HepG2 (cell line): ENCODE measurements at regions not wholly inside any gene's neighbourhood (a gene's known extent, or its start where the extent isn't known, plus 50 kb on each side); places are given as distances from the start of the nearest gene placed in this dataset.

Experiments used
- ATAC-seq: fragments of 200-7000 bp; cut with Tn5 transposase; 3 replicates; pipeline ENCODE4 v1.9.1; 2020; ENCODE audit warnings: mild to moderate bottlenecking, moderate library complexity
- BruUV-seq: library from RNA; stranded (reverse); fragments of 400-500 nt; replicated peaks from 2 replicates; lab custom pipeline; 2021; lab: Mats Ljungman, UMichigan
- CTCF ChIA-PET: fragments of 300-600 bp; formaldehyde crosslinking; extraction: SDS; loops from one replicate; lab custom pipeline; 2021; ENCODE audit warnings: low total read pairs, inconsistent platforms, low intra/inter-chr PET ratio; lab: Yijun Ruan, JAX
- POLR2A ChIA-PET: fragments of 350-600 bp; sonication (Branson Sonifier 250); formaldehyde crosslinking; loops from one replicate; lab custom pipeline; 2020; ENCODE audit warnings: antibody characterized with exemption, inconsistent platforms; lab: Yijun Ruan, JAX
- DNase-seq: peaks from one replicate; pipeline ENCODE4 v3.0.0-alpha.2; 2015; ENCODE audit warnings: low spot score
- FAIRE-seq: peaks from 3 replicates; lab custom pipeline; 2011; peaks lifted over from hg19 to GRCh38; lab: Jason Lieb, UNC
- H2AFZ ChIP-seq: one replicate; pipeline ENCODE4 v1.6.1; 2011; ENCODE audit warnings: low read length, inconsistent platforms
- H3K27ac ChIP-seq: fragments of 300-600 bp; 3 replicates; pipeline ENCODE4 v1.8.0; 2011; ENCODE audit warnings: mixed run types, mild to moderate bottlenecking, mixed read lengths, low read length, inconsistent platforms; ENCODE audit not compliant: insufficient read depth; ENCODE audit errors: extremely low read length
- H3K27me3 ChIP-seq, 2 experiments: fragments of 200-600 bp in 1 of 2; 2 replicates in 1 of 2; 3 replicates in 1 of 2; pipeline versions ENCODE4 v1.6.0 to v1.8.0; 2011; ENCODE audit warnings: low read length in 2 of 2, mild to moderate bottlenecking in 2 of 2, moderate library complexity in 2 of 2, inconsistent platforms in 1 of 2; ENCODE audit not compliant: insufficient read depth in 2 of 2, control insufficient read depth in 1 of 2
- H3K36me3 ChIP-seq, 2 experiments: fragments of 200-600 bp in 1 of 2; replicated peaks in 1 of 2; 2 replicates in 1 of 2; 3 replicates in 1 of 2; pipeline versions ENCODE4 v1.5.1 to v1.8.0; 2011; ENCODE audit warnings: low read length in 2 of 2, inconsistent platforms in 1 of 2; ENCODE audit not compliant: insufficient read depth in 2 of 2, control insufficient read depth in 1 of 2
- H3K4me1 ChIP-seq: 2 replicates; pipeline ENCODE4 v1.5.1; 2012; ENCODE audit warnings: low read length, inconsistent platforms; ENCODE audit not compliant: insufficient read depth
- H3K4me2 ChIP-seq: 2 replicates; pipeline ENCODE4 v1.6.0; 2011; ENCODE audit warnings: low read depth, low read length, inconsistent platforms
- H3K4me3 ChIP-seq, 3 experiments: fragments of 200-600 bp in 1 of 3; sonication (generic), shearing (Covaris generic) in 1 of 3; replicated peaks in 1 of 3; 2 replicates each; pipeline ENCODE4 v1.5.1; 2011 to 2016; ENCODE audit warnings: low read length in 3 of 3, inconsistent platforms in 2 of 3, low read depth in 2 of 3, mild to moderate bottlenecking in 2 of 3, control low read depth in 1 of 3, mixed read lengths in 1 of 3; ENCODE audit not compliant: insufficient read depth in 1 of 3
- H3K79me2 ChIP-seq: one replicate; pipeline ENCODE4 v1.6.1; 2011; ENCODE audit warnings: low read length, inconsistent platforms; ENCODE audit not compliant: insufficient read depth
- H3K9ac ChIP-seq: 2 replicates; pipeline ENCODE4 v1.6.0; 2011; ENCODE audit warnings: mild to moderate bottlenecking, low read depth, low read length, inconsistent platforms; ENCODE audit not compliant: insufficient read depth
- H3K9me3 ChIP-seq: 2 replicates; pipeline ENCODE4 v1.5.1; 2012; ENCODE audit warnings: mild to moderate bottlenecking, low read length
- H4K20me1 ChIP-seq: 2 replicates; pipeline ENCODE4 v1.6.0; 2011; ENCODE audit warnings: inconsistent platforms, mild to moderate bottlenecking, low read length, moderate library complexity; ENCODE audit not compliant: insufficient read depth
- DZIP1 ChIP-seq: sonication (generic); formaldehyde crosslinking; IDR thresholded peaks from 2 replicates; pipeline ENCODE4 v1.5.0; 2020; ENCODE audit warnings: mild to moderate bottlenecking, missing genetic modification reagents
- FOXO4 ChIP-seq: sonication (generic); formaldehyde crosslinking; conservative IDR thresholded peaks from 2 replicates; pipeline ENCODE4 v1.8.1; 2023; ENCODE audit warnings: missing genetic modification reagents
- KLF15 ChIP-seq: sonication (generic); formaldehyde crosslinking; IDR thresholded peaks from 2 replicates; pipeline ENCODE4 v1.8.1; 2023; ENCODE audit warnings: borderline replicate concordance, mild to moderate bottlenecking, inconsistent platforms, missing genetic modification reagents, mixed read lengths
- KMT2A ChIP-seq: sonication (generic); formaldehyde crosslinking; IDR thresholded peaks from 2 replicates; pipeline ENCODE4 v1.4.0; 2020; ENCODE audit warnings: missing genetic modification reagents
- PBX3 ChIP-seq: sonication (generic); formaldehyde crosslinking; IDR thresholded peaks from 2 replicates; pipeline ENCODE4 v1.8.1; 2023; ENCODE audit warnings: missing genetic modification reagents, inconsistent platforms, borderline replicate concordance
- PRDM4 ChIP-seq: sonication (generic); formaldehyde crosslinking; IDR thresholded peaks from 2 replicates; pipeline ENCODE4 v1.9.0; 2021; ENCODE audit warnings: missing genetic modification reagents, borderline replicate concordance
- SOX5 ChIP-seq: IDR thresholded peaks from 2 replicates; pipeline ENCODE4 v1.6.1; 2016; ENCODE audit warnings: borderline replicate concordance
- SRSF1 ChIP-seq: fragments of 200-400 bp; formaldehyde crosslinking; optimal IDR thresholded peaks from 2 replicates; pipeline ENCODE3; 2017; ENCODE audit warnings: mild to moderate bottlenecking, low read depth, low read length, moderate library complexity
- ZBTB43 ChIP-seq: sonication (generic); formaldehyde crosslinking; conservative IDR thresholded peaks from 2 replicates; pipeline ENCODE4 v1.4.0; 2020; ENCODE audit warnings: missing genetic modification reagents
- ZFYVE20 ChIP-seq: sonication (generic); formaldehyde crosslinking; IDR thresholded peaks from 2 replicates; pipeline ENCODE4 v1.8.0; 2023; ENCODE audit warnings: low read depth, mild to moderate bottlenecking, moderate library complexity, missing genetic modification reagents, borderline replicate concordance
- ZNF713 ChIP-seq: sonication (generic); formaldehyde crosslinking; IDR thresholded peaks from 2 replicates; pipeline ENCODE4 v1.4.0; 2020; ENCODE audit warnings: mild to moderate bottlenecking, missing genetic modification reagents
- ZNF740 ChIP-seq: sonication (generic); formaldehyde crosslinking; IDR thresholded peaks from 2 replicates; pipeline ENCODE4 v1.4.0; 2020; ENCODE audit warnings: missing genetic modification reagents
- ZNF749 ChIP-seq: sonication (generic); formaldehyde crosslinking; IDR thresholded peaks from 2 replicates; pipeline ENCODE4 v1.8.0; 2022; ENCODE audit warnings: mild to moderate bottlenecking, missing genetic modification reagents, moderate library complexity, borderline replicate concordance
- ZNF780A ChIP-seq: sonication (generic); formaldehyde crosslinking; IDR thresholded peaks from 2 replicates; pipeline ENCODE4 v1.8.0; 2022; ENCODE audit warnings: mild to moderate bottlenecking, missing genetic modification reagents, moderate library complexity
- WGBS: methylation state at CpG from one replicate; pipeline ENCODE4 v1.1.6; 2017; ENCODE audit warnings: low lambda C conversion rate; 5-methylcytosine and 5-hydroxymethylcytosine counted together
- in situ Hi-C: cut with HindIII; loops from 2 replicates; pipeline ENCODE4 v1.10.0; 2017; ENCODE audit warnings: low pct_unique_long_range_greater_than_20kb; ENCODE audit not compliant: extremely low pct_ligation_motif_present
- intact Hi-C: fragments of 100-400 bp; cut with micrococcal nuclease; formaldehyde crosslinking; loops from one replicate; pipeline ENCODE4 v1.10.0; 2022; ENCODE audit not compliant: unreplicated experiment

GRCh38 chr4:17251101-17251500, 260.8 kb downstream of the QDPR start (continued):
- TF ChIP-seq ZNF780A (no peak), ZNF749 (no peak), ZNF713 (CRISPR knock-in tag) (no peak), ZNF740 (CRISPR knock-in tag) (no peak), SOX5 (no peak)

- ChIA-PET POLR2A (no interaction called here), CTCF (no interaction called here)
- Histone ChIP-seq H3K79me2 (no peaks in the 10 kb centered on the region), H3K4me2 (no peak overlapping the region), H3K36me3 (no peaks in the 10 kb centered on the region), H3K4me3 (no peak overlapping the region), H3K4me1 (peaks cover 8% of the 10 kb centered on the region; the same call in 1 of the 2 replicates), H3K27me3 (no peaks in the 10 kb centered on the region; a peak in 2 of 5 replicates), H2AFZ (no peak overlapping the region), H3K9ac (no peak overlapping the region), H4K20me1 (no peaks in the 10 kb centered on the region), H3K9me3 (no peaks in the 10 kb centered on the region), H3K27ac (no peak overlapping the region)
- WGBS: 31% methylated on average over 4 of the region's 4 CpGs
- ATAC-seq: no peak
- no peak for DNase-seq
- FAIRE-seq: no peak
- in situ Hi-C loops: no loop called here
- intact Hi-C loops: no loop called here
- no TSS peak for BruUV-seq
- TF ChIP-seq ZBTB43 (CRISPR knock-in tag) (no peak), KMT2A (CRISPR knock-in tag) (no peak), KLF15 (CRISPR knock-in tag) (no peak), PRDM4 (CRISPR knock-in tag) (no peak), FOXO4 (CRISPR knock-in tag) (no peak), SRSF1 (no peak), ZFYVE20 (CRISPR knock-in tag) (no peak), DZIP1 (CRISPR knock-in tag) (no peak), PBX3 (no peak)
These were observed 261.3 kb downstream of the QDPR start for GRCh38 chr4:17250591-17250990.
